Sigmoid colon (tissue), 6 donors: ENCODE measurements at regions not wholly inside any gene's neighbourhood (a gene's known extent, or its start where the extent isn't known, plus 50 kb on each side); places are given as distances from the start of the nearest gene placed in this dataset.

ENCODE experiments used
- DNase-seq: peaks from one replicate; pipeline ENCODE4 v3.0.0-alpha.2; 2019
- H3K27ac ChIP-seq, 4 donors: fragments of 200-600 bp; sonication (generic); one replicate each; pipeline ENCODE4 v1.5.1; 2016 to 2019; ENCODE audit warnings: mild to moderate bottlenecking in 1 of 4
- H3K27me3 ChIP-seq, 3 donors: fragments of 200-600 bp; sonication (generic); one replicate each; pipeline ENCODE4 v1.5.1; 2019; ENCODE audit warnings: mild to moderate bottlenecking in 1 of 3
- H3K36me3 ChIP-seq, 4 donors: fragments of 200-600 bp; sonication (generic); one replicate each; pipeline ENCODE4 v1.5.1; 2016 to 2019
- H3K4me1 ChIP-seq, 4 donors: fragments of 200-600 bp; sonication (generic); one replicate each; pipeline ENCODE4 v1.5.1; 2017 to 2019
- H3K4me3 ChIP-seq, 4 donors: fragments of 200-600 bp; sonication (generic); one replicate each; pipeline ENCODE4 v1.5.1; 2017 to 2019; ENCODE audit warnings: mild to moderate bottlenecking in 2 of 4, moderate library complexity in 1 of 4
- H3K9me3 ChIP-seq, 4 donors: fragments of 200-600 bp in 3 of 4; sonication (generic) in 3 of 4; one replicate each; pipeline versions ENCODE4 v1.5.1 to v1.6.1; 2013 to 2019
- CTCF ChIP-seq, 4 experiments: fragments of 450-650 bp in 3 of 4; fragments of 200-600 bp in 1 of 4; IDR thresholded peaks; one replicate each; pipeline ENCODE4 v1.5.1; 2016 to 2019; ENCODE audit warnings: antibody characterized with exemption in 4 of 4, mild to moderate bottlenecking in 3 of 4, moderate library complexity in 2 of 4
- EP300 ChIP-seq, 4 donors: sonication (generic); formaldehyde crosslinking; IDR thresholded peaks; one replicate each; pipeline ENCODE4 v1.6.1; 2017; ENCODE audit warnings: antibody characterized with exemption in 4 of 4
- POLR2A ChIP-seq, 2 donors: fragments of 450-650 bp; IDR thresholded peaks; one replicate each; pipeline ENCODE4 v1.6.1; 2016; ENCODE audit warnings: antibody characterized with exemption in 2 of 2, mild to moderate bottlenecking in 2 of 2, moderate library complexity in 2 of 2
- POLR2AphosphoS5 ChIP-seq, 4 donors: sonication (generic); formaldehyde crosslinking; IDR thresholded peaks; one replicate each; pipeline ENCODE4 v1.6.1; 2017; ENCODE audit warnings: antibody characterized with exemption in 4 of 4
- WGBS, 2 donors: extraction: QIAGEN DNeasy Blood & Tissue Kit; methylation state at CpG; one replicate each; pipeline ENCODE4 v1.1.7; 2013; 5-methylcytosine and 5-hydroxymethylcytosine counted together
- intact Hi-C: fragments of 100-400 bp; cut with DNase I; formaldehyde crosslinking; loops from one replicate; pipeline ENCODE4 v1.15.1; 2023
- donor health status: healthy with polysubstance abuse.
- donor health status: healthy.

- Histone ChIP-seq H3K27ac (no peak overlapping the region), H3K4me3 (no peak overlapping the region), H3K9me3 (no peaks in the 10 kb centered on the region), H3K27me3 (no peaks in the 10 kb centered on the region), H3K36me3 (no peaks in the 10 kb centered on the region), H3K4me1 (peaks cover 0 to 15% (median 6%) of the 10 kb centered on the region in 4 donors)
- WGBS, 2 donors, result 41 to 51% methylated on average over 3 of the region's 3 CpGs
- TF ChIP-seq EP300 (IDR thresholded peaks at IDR 0.05), result no peak
- TF ChIP-seq POLR2A (IDR thresholded peaks at IDR 0.05), result no peak
- no peak for TF ChIP-seq CTCF (IDR thresholded peaks at IDR 0.05)
- TF ChIP-seq POLR2AphosphoS5 (IDR thresholded peaks at IDR 0.05), result no peak
- no peak for DNase-seq
- intact Hi-C loops, result loop anchor here (10.0 kb wide), 1 partner anchor 515 kb away; no protein-coding TSS in a partner anchor
Observed at GRCh38 chr15:97759363-97759762, 201.1 kb upstream of the ARRDC4 start.

GRCh38 chr15:97761110-97761509 lies 199.4 kb upstream of the ARRDC4 start:
- H3K36me3 ChIP-seq, result no peaks in the 10 kb centered on the region
- no peak for DNase-seq
- 57 to 60% methylated on average over 5 of the region's 5 CpGs for WGBS, 2 donors
- H3K27ac ChIP-seq, result peak overlapping the region in 2 of 4 donors; percentile 35 to 36
- peaks cover 0 to 15% (median 6%) of the 10 kb centered on the region in 4 donors for H3K4me1 ChIP-seq
- no peak overlapping the region for H3K4me3 ChIP-seq
- intact Hi-C loops, result no loop called here
- no peaks in the 10 kb centered on the region for H3K9me3 ChIP-seq
- no peak for TF ChIP-seq EP300 (IDR thresholded peaks at IDR 0.05)
- TF ChIP-seq POLR2A (IDR thresholded peaks at IDR 0.05), result no peak
- no peak for TF ChIP-seq POLR2AphosphoS5 (IDR thresholded peaks at IDR 0.05)
- TF ChIP-seq CTCF (IDR thresholded peaks at IDR 0.05), result no peak
- no peaks in the 10 kb centered on the region for H3K27me3 ChIP-seq

- no peaks in the 10 kb centered on the region for H3K36me3 ChIP-seq
- 11 to 65% methylated on average over 4 of the region's 4 CpGs for WGBS, 2 donors
- H3K27me3 ChIP-seq, result no peaks in the 10 kb centered on the region
- peaks cover 0 to 16% (median 9%) of the 10 kb centered on the region in 4 donors for H3K4me1 ChIP-seq
- no peaks in the 10 kb centered on the region for H3K9me3 ChIP-seq
- TF ChIP-seq CTCF (IDR thresholded peaks at IDR 0.05) (no peak), POLR2AphosphoS5 (IDR thresholded peaks at IDR 0.05) (no peak), POLR2A (IDR thresholded peaks at IDR 0.05) (no peak), EP300 (IDR thresholded peaks at IDR 0.05) (no peak)
- no peak overlapping the region for H3K27ac ChIP-seq
- intact Hi-C loops, result no loop called here
- DNase-seq, result no peak
- H3K4me3 ChIP-seq, result no peak overlapping the region
Observed at GRCh38 chr15:97783240-97783639, 177.3 kb upstream of the ARRDC4 start.

GRCh38 chr15:97786741-97787140 lies 173.8 kb upstream of the ARRDC4 start:
- Histone ChIP-seq H3K27ac (peak overlapping the region; percentile 25 to 78 (median 68)), H3K9me3 (peaks cover 0 to 2% (median 0%) of the 10 kb centered on the region in 4 donors), H3K36me3 (no peaks in the 10 kb centered on the region), H3K4me1 (peaks cover 0 to 29% (median 20%) of the 10 kb centered on the region in 4 donors), H3K27me3 (no peaks in the 10 kb centered on the region), H3K4me3 (no peak overlapping the region)
- WGBS, 2 donors, result 84 to 89% methylated on average over 1 of the region's 1 CpG
- intact Hi-C loops, result no loop called here
- DNase-seq, result no peak
- peak; percentile 66 to 86 (median 76) for TF ChIP-seq POLR2AphosphoS5 (IDR thresholded peaks at IDR 0.05)
- no peak for TF ChIP-seq POLR2A (IDR thresholded peaks at IDR 0.05)
- TF ChIP-seq EP300 (IDR thresholded peaks at IDR 0.05), result peak; percentile 31 to 78 (median 40)
- TF ChIP-seq CTCF (IDR thresholded peaks at IDR 0.05), result no peak

- Histone ChIP-seq H3K27ac (peak overlapping the region in 3 of 4 donors; percentile 77 to 84 (median 77)), H3K4me3 (no peak overlapping the region), H3K4me1 (peaks cover 0 to 44% (median 30%) of the 10 kb centered on the region in 4 donors), H3K36me3 (no peaks in the 10 kb centered on the region), H3K9me3 (peaks cover 0 to 2% (median 0%) of the 10 kb centered on the region in 4 donors), H3K27me3 (no peaks in the 10 kb centered on the region)
- no peak for DNase-seq
- intact Hi-C loops, result loop anchor here (5.0 to 10.0 kb wide), 3 partner anchors 97 to 285 kb away; no protein-coding TSS in a partner anchor
- TF ChIP-seq EP300 (IDR thresholded peaks at IDR 0.05) (no peak), POLR2AphosphoS5 (IDR thresholded peaks at IDR 0.05) (no peak), POLR2A (IDR thresholded peaks at IDR 0.05) (no peak), CTCF (IDR thresholded peaks at IDR 0.05) (no peak)
Observed at GRCh38 chr15:97790180-97790579, 170.3 kb upstream of the ARRDC4 start.
